H1 (cell line): ENCODE measurements at regions not wholly inside any gene's neighbourhood (a gene's known extent, or its start where the extent isn't known, plus 50 kb on each side); places are given as distances from the start of the nearest gene placed in this dataset.

ENCODE experiments used
- CREB1 ChIP-seq: IDR thresholded peaks from 2 replicates; pipeline ENCODE4 v1.6.1; 2012; ENCODE audit warnings: inconsistent platforms
- CTCF ChIP-seq, 3 experiments: IDR thresholded peaks; 1 replicate in 2 of 3; 2 replicates in 1 of 3; pipeline versions ENCODE4 v1.5.1 to v1.6.1; 2011; ENCODE audit warnings: low read length in 3 of 3, mild to moderate bottlenecking in 3 of 3, inconsistent platforms in 2 of 3, low read depth in 1 of 3, moderate library complexity in 1 of 3; ENCODE audit not compliant: insufficient read depth in 1 of 3; ENCODE audit errors: control extremely low read depth in 1 of 3
- HDAC2 ChIP-seq, 2 experiments: fragments of 300-600 bp in 1 of 2; sonication (generic) in 1 of 2; IDR thresholded peaks; 2 replicates each; pipeline ENCODE4 v1.6.1; 2011 to 2012; ENCODE audit warnings: low read depth in 2 of 2, low read length in 2 of 2, mild to moderate bottlenecking in 2 of 2, moderate library complexity in 2 of 2, borderline replicate concordance in 1 of 2, inconsistent platforms in 1 of 2
- POLR2A ChIP-seq, 2 experiments: IDR thresholded peaks; 1 replicate in 1 of 2; 2 replicates in 1 of 2; pipeline ENCODE4 v1.6.1; 2011; ENCODE audit warnings: low read depth in 2 of 2, low read length in 2 of 2, mild to moderate bottlenecking in 2 of 2; ENCODE audit errors: control extremely low read depth in 1 of 2
- POLR2AphosphoS5 ChIP-seq: IDR thresholded peaks from 2 replicates; pipeline ENCODE4 v1.6.1; 2011; ENCODE audit warnings: low read depth, low read length
- SIX5 ChIP-seq: IDR thresholded peaks from 2 replicates; pipeline ENCODE4 v1.6.1; 2011; ENCODE audit warnings: mild to moderate bottlenecking, low read depth, low read length

DNA sequence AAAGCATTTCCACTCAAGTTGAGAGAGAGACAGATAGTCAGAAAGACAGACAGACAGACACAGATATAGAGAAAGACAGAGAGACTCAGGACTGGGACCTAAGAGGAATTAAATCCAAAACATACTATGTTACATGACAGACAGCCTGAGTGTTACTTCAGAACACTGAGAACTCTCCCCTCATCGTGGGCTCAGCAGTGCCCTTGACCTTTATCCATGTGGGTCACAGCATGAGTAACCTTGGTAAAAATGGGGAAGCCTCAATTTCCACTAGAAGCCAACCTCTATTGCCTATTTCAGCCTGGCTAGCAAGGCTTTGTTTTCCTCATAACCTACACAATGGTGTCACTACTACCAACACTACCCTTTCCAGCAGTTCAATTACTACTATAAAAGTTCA lies 81.9 kb upstream of the TRABD2B start:
- TF ChIP-seq POLR2AphosphoS5 (no peak), CTCF (IDR thresholded peaks at IDR 0.05; ENCODE audit: control extremely low read depth in 1 of 3, insufficient read depth in 1 of 3, low read depth in 1 of 3, low read length in 3 of 3) (no peak), HDAC2 (IDR thresholded peaks at IDR 0.05; ENCODE audit: borderline replicate concordance in 1 of 2, low read depth in 2 of 2, low read length in 2 of 2) (no peak), POLR2A (IDR thresholded peaks at IDR 0.05; ENCODE audit: control extremely low read depth in 1 of 2, low read depth in 2 of 2, low read length in 2 of 2) (no peak), SIX5 (no peak), CREB1 (no peak)
